Panc1 (cell line): ENCODE measurements at regions not wholly inside any gene's neighbourhood (a gene's known extent, or its start where the extent isn't known, plus 50 kb on each side); places are given as distances from the start of the nearest gene placed in this dataset.

Source experiments
- CTCF ChIP-seq: fragments of 450-650 bp; IDR thresholded peaks from 2 replicates; pipeline ENCODE4 v1.5.1; 2017; ENCODE audit warnings: mild to moderate bottlenecking
- POLR2AphosphoS5 ChIP-seq: IDR thresholded peaks from 2 replicates; pipeline ENCODE4 v1.6.1; 2012; ENCODE audit warnings: mild to moderate bottlenecking, low read depth, low read length, moderate library complexity
- REST ChIP-seq, 2 experiments: IDR thresholded peaks; 2 replicates each; pipeline ENCODE4 v1.6.1; 2011 to 2012; ENCODE audit warnings: low read depth in 2 of 2, control low read depth in 1 of 2, low read length in 1 of 2, mild to moderate bottlenecking in 1 of 2, moderate library complexity in 1 of 2; ENCODE audit not compliant: insufficient read depth in 1 of 2
- SIN3A ChIP-seq: IDR thresholded peaks from 2 replicates; pipeline ENCODE4 v1.6.1; 2012; ENCODE audit warnings: low read depth, mild to moderate bottlenecking, low read length, moderate library complexity, borderline replicate concordance; ENCODE audit not compliant: insufficient read depth
- TCF7L2 ChIP-seq: IDR thresholded peaks from 2 replicates; pipeline ENCODE4 v1.6.1; 2011; ENCODE audit warnings: mild to moderate bottlenecking, low read depth, low read length, inconsistent platforms

GRCh38 chr4:179596621-179597020, 2154.4 kb upstream of the AGA start:
- TF ChIP-seq CTCF = no peak
- TF ChIP-seq SIN3A = no peak
- no peak for TF ChIP-seq POLR2AphosphoS5
- TF ChIP-seq TCF7L2 = no peak
- no peak for TF ChIP-seq REST (IDR thresholded peaks at IDR 0.05; ENCODE audit: insufficient read depth in 1 of 2, low read depth in 2 of 2, low read length in 1 of 2)
